Effector memory CD4-positive, alpha-beta T cell (primary cell): ENCODE measurements at regions not wholly inside any gene's neighbourhood (a gene's known extent, or its start where the extent isn't known, plus 50 kb on each side); places are given as distances from the start of the nearest gene placed in this dataset.

Source experiments
- DNase-seq, 3 donors: peaks; one replicate each; pipeline ENCODE4 v3.0.0-alpha.2; 2020
- H3K27ac ChIP-seq: 2 replicates; pipeline ENCODE4 v1.7.0; 2013; ENCODE audit warnings: mild to moderate bottlenecking, low read length, moderate library complexity; ENCODE audit not compliant: insufficient read depth, poor library complexity, severe bottlenecking
- H3K27me3 ChIP-seq: replicated peaks from 2 replicates; pipeline ENCODE4 v1.7.0; 2013; ENCODE audit warnings: mild to moderate bottlenecking, low read length; ENCODE audit not compliant: insufficient read depth, control insufficient read depth, poor library complexity, severe bottlenecking
- H3K36me3 ChIP-seq: 2 replicates; pipeline ENCODE4 v1.7.0; 2013; ENCODE audit warnings: mild to moderate bottlenecking, low read length, moderate library complexity; ENCODE audit not compliant: control insufficient read depth, insufficient read depth
- H3K4me1 ChIP-seq: 2 replicates; pipeline ENCODE4 v1.7.0; 2013; ENCODE audit warnings: low read length, mild to moderate bottlenecking; ENCODE audit not compliant: control insufficient read depth, insufficient read depth, poor library complexity, severe bottlenecking
- H3K4me3 ChIP-seq: 2 replicates; pipeline ENCODE4 v1.7.0; 2013; ENCODE audit warnings: low read length, low read depth, mild to moderate bottlenecking; ENCODE audit not compliant: insufficient read depth, poor library complexity, severe bottlenecking
- H3K9me3 ChIP-seq: 2 replicates; pipeline ENCODE4 v1.7.0; 2013; ENCODE audit warnings: mild to moderate bottlenecking, low read length, moderate library complexity; ENCODE audit not compliant: control insufficient read depth

GRCh38 chr18:47412924-47413323 lies 161.5 kb upstream of the SKOR2 start:
- H3K4me1 ChIP-seq, result no peaks in the 10 kb centered on the region
- DNase-seq, result no peak

GRCh38 chr18:47411159-47411558 lies 159.7 kb upstream of the SKOR2 start:
- H3K36me3 ChIP-seq, result no peaks in the 10 kb centered on the region

More at GRCh38 chr18:47412924-47413323, 161.5 kb upstream of the SKOR2 start:
- Histone ChIP-seq H3K27me3 (no peaks in the 10 kb centered on the region), H3K27ac (no peak overlapping the region), H3K4me3 (no peak overlapping the region), H3K9me3 (no peaks in the 10 kb centered on the region), H3K36me3 (no peaks in the 10 kb centered on the region)

GRCh38 chr18:47410139-47410538 lies 158.7 kb upstream of the SKOR2 start:
- Histone ChIP-seq H3K4me3 (no peak overlapping the region), H3K4me1 (no peaks in the 10 kb centered on the region), H3K27ac (no peak overlapping the region), H3K9me3 (no peaks in the 10 kb centered on the region), H3K36me3 (no peaks in the 10 kb centered on the region), H3K27me3 (no peaks in the 10 kb centered on the region)
- DNase-seq, result no peak

More at GRCh38 chr18:47411159-47411558, 159.7 kb upstream of the SKOR2 start:
- Histone ChIP-seq H3K4me1 (no peaks in the 10 kb centered on the region), H3K27ac (no peak overlapping the region), H3K4me3 (no peak overlapping the region), H3K27me3 (no peaks in the 10 kb centered on the region), H3K9me3 (no peaks in the 10 kb centered on the region)
- no peak for DNase-seq

- Histone ChIP-seq H3K27me3 (no peaks in the 10 kb centered on the region), H3K27ac (no peak overlapping the region), H3K4me1 (no peaks in the 10 kb centered on the region), H3K4me3 (no peak overlapping the region), H3K36me3 (no peaks in the 10 kb centered on the region), H3K9me3 (no peaks in the 10 kb centered on the region)
- DNase-seq, result no peak
These were observed 158.1 kb upstream of the SKOR2 start for GRCh38 chr18:47409519-47409918.

DNA sequence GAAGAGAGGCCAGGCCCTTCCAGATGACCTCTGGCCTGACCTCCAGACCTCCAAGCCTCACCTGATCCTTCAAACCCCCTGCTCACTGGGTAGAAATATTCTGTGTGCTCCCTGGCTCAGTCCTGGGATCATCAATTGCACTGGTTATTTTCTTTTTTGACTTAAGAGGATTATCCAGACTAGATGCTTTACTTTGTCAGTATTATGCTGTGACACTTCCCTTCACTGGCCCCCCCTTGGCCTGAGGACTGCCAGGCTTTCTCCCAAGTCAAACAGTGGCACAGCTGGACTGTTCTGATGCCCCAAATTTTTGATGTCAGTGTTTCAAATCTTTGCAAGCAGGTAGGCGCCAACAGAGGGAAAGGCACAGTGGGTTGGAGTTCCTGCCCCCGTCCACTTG lies 156.3 kb upstream of the SKOR2 start:
- DNase-seq, result no peak
- Histone ChIP-seq H3K4me1 (no peaks in the 10 kb centered on the region), H3K27ac (no peak overlapping the region)

GRCh38 chr18:47404845-47405244 lies 153.4 kb upstream of the SKOR2 start:
- Histone ChIP-seq H3K27me3 (no peaks in the 10 kb centered on the region), H3K36me3 (no peaks in the 10 kb centered on the region), H3K9me3 (no peaks in the 10 kb centered on the region), H3K4me3 (no peak overlapping the region), H3K27ac (no peak overlapping the region), H3K4me1 (no peaks in the 10 kb centered on the region)
- DNase-seq, result no peak

More for the DNA sequence above, 156.3 kb upstream of the SKOR2 start:
- Histone ChIP-seq H3K4me3 (no peak overlapping the region), H3K9me3 (no peaks in the 10 kb centered on the region), H3K36me3 (no peaks in the 10 kb centered on the region), H3K27me3 (no peaks in the 10 kb centered on the region)

DNA sequence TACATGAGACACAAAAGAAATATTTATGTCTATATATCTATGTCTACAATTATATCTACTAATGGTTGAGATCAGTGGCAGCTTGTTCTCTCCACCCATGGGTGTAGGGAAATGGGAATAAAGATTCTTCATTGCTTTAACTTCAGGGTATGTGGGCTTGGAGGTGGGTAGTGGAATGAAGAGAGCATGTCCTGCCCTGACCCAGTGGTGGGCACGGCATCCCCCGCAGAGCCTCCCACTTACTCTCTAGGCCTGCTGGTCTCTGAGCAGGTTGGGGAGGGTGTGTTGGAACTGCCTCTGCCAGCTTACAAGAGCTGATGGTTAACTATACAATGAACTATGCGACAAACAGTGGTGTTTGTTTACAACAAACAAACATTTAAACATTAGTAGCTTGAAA lies 152.5 kb upstream of the SKOR2 start:
- H3K4me3 ChIP-seq, result no peak overlapping the region
- no peak for DNase-seq
- no peaks in the 10 kb centered on the region for H3K9me3 ChIP-seq
- no peaks in the 10 kb centered on the region for H3K4me1 ChIP-seq
- H3K36me3 ChIP-seq, result no peaks in the 10 kb centered on the region
- no peaks in the 10 kb centered on the region for H3K27me3 ChIP-seq
- H3K27ac ChIP-seq, result no peak overlapping the region

DNA sequence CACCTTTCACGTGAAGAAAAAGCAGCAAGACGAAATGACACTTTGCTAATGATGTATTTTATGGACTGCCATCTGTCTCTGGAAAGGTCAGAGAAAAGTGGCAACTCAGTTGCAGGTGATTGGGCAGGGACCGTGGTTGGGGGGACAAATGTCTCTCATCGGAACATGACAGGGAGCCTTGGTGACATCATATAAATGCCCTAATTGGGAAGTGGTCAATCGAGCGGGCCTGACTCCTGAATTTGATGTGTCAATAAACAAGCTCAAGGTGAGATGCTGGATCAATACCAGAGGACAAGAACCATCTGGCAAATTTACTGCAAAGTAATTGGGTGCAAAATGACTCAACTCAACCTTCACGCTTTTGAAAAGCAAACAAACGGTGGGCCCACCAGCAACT lies 151.9 kb upstream of the SKOR2 start:
- no peaks in the 10 kb centered on the region for H3K36me3 ChIP-seq
- no peaks in the 10 kb centered on the region for H3K4me1 ChIP-seq
- H3K9me3 ChIP-seq, result no peaks in the 10 kb centered on the region
- DNase-seq, result no peak
- H3K4me3 ChIP-seq, result no peak overlapping the region
- H3K27ac ChIP-seq, result no peak overlapping the region
- H3K27me3 ChIP-seq, result no peaks in the 10 kb centered on the region

DNA sequence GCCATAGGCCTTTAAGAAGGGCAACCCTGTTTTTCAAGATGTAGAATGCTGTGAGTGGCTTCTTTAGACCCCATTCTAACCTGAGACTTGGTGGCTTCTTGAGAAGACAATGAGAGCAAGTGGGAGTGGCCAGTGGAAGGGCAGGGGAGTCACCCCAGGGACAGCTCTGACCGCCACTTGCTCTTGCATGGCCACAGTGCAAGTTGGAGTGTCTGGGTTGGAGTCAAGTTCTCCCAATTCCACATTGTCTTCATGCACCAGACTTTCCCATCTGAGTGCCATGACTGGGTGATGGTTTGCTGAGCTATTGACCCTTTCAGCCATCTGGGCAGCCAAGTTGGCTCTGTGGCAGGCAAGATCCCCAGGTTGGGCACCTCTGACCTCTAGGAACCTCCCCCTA lies 148.0 kb upstream of the SKOR2 start:
- no peak overlapping the region for H3K27ac ChIP-seq

DNA sequence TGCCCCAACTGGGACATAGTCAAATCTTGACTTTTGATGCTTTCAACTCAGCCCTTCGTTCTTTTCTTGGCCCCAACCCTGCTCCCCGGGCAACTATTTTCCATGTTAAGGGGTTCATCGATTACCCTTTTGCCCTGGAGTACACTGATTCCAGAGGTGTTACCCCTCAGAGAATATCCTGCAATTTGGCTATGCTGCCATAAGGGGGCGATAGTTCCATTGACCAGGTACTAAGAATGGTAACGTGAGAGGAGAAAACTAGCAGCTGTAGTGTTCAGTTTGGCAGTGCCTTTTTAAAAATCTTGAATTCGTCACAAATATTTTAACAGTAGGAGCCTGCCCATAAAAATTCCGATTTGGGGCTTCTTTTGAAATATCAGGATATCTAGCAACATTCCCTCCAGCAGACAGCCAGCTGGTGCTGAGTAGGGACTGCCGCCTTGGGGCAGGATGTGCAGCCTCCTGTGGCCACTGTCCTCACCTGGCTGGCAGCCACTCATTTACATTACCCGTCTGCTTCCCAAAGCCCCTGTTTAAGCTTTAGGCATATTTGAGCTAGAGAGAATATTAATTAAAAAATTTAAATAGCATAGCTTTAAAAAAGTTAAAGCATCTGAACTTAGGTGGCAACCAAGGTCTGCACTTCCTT lies 146.3 kb upstream of the SKOR2 start:
- no peak overlapping the region for H3K27ac ChIP-seq
- no peaks in the 10 kb centered on the region for H3K27me3 ChIP-seq
- no peaks in the 10 kb centered on the region for H3K4me1 ChIP-seq
- no peaks in the 10 kb centered on the region for H3K36me3 ChIP-seq
- H3K9me3 ChIP-seq, result no peaks in the 10 kb centered on the region
- H3K4me3 ChIP-seq, result no peak overlapping the region
- DNase-seq, result no peak

More for the DNA sequence above, 148.0 kb upstream of the SKOR2 start:
- Histone ChIP-seq H3K9me3 (no peaks in the 10 kb centered on the region), H3K36me3 (no peaks in the 10 kb centered on the region), H3K4me1 (no peaks in the 10 kb centered on the region), H3K27me3 (no peaks in the 10 kb centered on the region), H3K4me3 (no peak overlapping the region)
- no peak for DNase-seq
